ENCODE measurements at regions not wholly inside any gene's neighbourhood (a gene's known extent, or its start where the extent isn't known, plus 50 kb on each side); places are given as distances from the start of the nearest gene placed in this dataset. TPM values are rescaled to one million over a fixed set of nuclear protein-coding genes. Genes with fewer than 3 reads are reported as not detected.

GRCh38 chr20:43241057-43241702 lies 51.5 kb upstream of the PTPRT start:
- no peak for DNase-seq (ENCODE audit: extremely low read depth in 1 of 4, low spot score in 3 of 4)
- no TSS peak for BruUV-seq (replicated peaks)
- H3K4me2 ChIP-seq (ENCODE audit: insufficient read depth, low read length): no peak overlapping the region
- no peaks in the 10 kb centered on the region for H4K20me1 ChIP-seq (replicated peaks; ENCODE audit: control insufficient read depth, insufficient read depth, low read length)
- H3K27me3 ChIP-seq (ENCODE audit: control insufficient read depth in 2 of 2, insufficient read depth in 2 of 2, low read length in 2 of 2): no peaks in the 10 kb centered on the region; a peak in 1 of 5 replicates
- intact Hi-C loops (cut with micrococcal nuclease) (no loop called here), in situ Hi-C loops (cut with MboI) (no loop called here)
- no peak for ATAC-seq
- ChIA-PET POLR2A (interaction anchor here (0.8 kb wide), 1 partner anchor 205 kb away, joined by 3 read pairs; no protein-coding TSS in a partner anchor), CTCF (ENCODE audit: low intra/inter-chr PET ratio) (no interaction called here)
- no peaks in the 10 kb centered on the region for H3K9me3 ChIP-seq (replicated peaks; ENCODE audit: control insufficient read depth, insufficient read depth, low read depth, low read length)
- no peaks in the 10 kb centered on the region for H3K79me2 ChIP-seq (ENCODE audit: control insufficient read depth, insufficient read depth, low read length)
- no peak overlapping the region for H3K4me3 ChIP-seq
- TF ChIP-seq ZNF3 (CRISPR knock-in tag; IDR thresholded peaks at IDR 0.05): no peak
- no peak for TF ChIP-seq MEIS2 (IDR thresholded peaks at IDR 0.05; ENCODE audit: partially characterized antibody)
- no peak for TF ChIP-seq ZNF175 (CRISPR knock-in tag; IDR thresholded peaks at IDR 0.05; ENCODE audit: low read depth)
- TF ChIP-seq ARID2 (IDR thresholded peaks at IDR 0.05): no peak
- FAIRE-seq: no peak
- WGBS (ENCODE audit: insufficient coverage, low coverage, missing lambda C conversion rate): 0% methylated on average over 3 of the region's 3 CpGs
- no peaks in the 10 kb centered on the region for H3K36me3 ChIP-seq (ENCODE audit: control insufficient read depth, insufficient read depth, low read length)
- H3K4me1 ChIP-seq (replicated peaks in 1 of 2; ENCODE audit: control insufficient read depth in 2 of 2, insufficient read depth in 2 of 2, low read length in 2 of 2): no peaks in the 10 kb centered on the region
- no peak overlapping the region for H3K9ac ChIP-seq (ENCODE audit: insufficient read depth in 1 of 2, low read depth in 2 of 2, low read length in 2 of 2)
- H2AFZ ChIP-seq (ENCODE audit: low read depth, low read length): no peak overlapping the region
- H3K9me1 ChIP-seq (ENCODE audit: control insufficient read depth, insufficient read depth, low read length): no peaks in the 10 kb centered on the region
- no peak overlapping the region for H3K27ac ChIP-seq (ENCODE audit: extremely low read depth, low read depth, low read length)

Small RNAs in the stretch of these regions (small RNA-seq; reads per million reads assigned to genes)
- not detected for gene RF00426
